Fibroblast of the aortic adventitia (primary cell): ENCODE measurements at regions not wholly inside any gene's neighbourhood (a gene's known extent, or its start where the extent isn't known, plus 50 kb on each side); places are given as distances from the start of the nearest gene placed in this dataset.

Source experiments
- DNase-seq: peaks from one replicate; pipeline ENCODE4 v3.0.0-alpha.2; 2010; ENCODE audit warnings: low read depth
- H3K4me3 ChIP-seq: 2 replicates; pipeline ENCODE4 v1.5.1; 2011; ENCODE audit warnings: low read depth, mild to moderate bottlenecking, control low read depth, low read length, moderate library complexity
- CTCF ChIP-seq: IDR thresholded peaks from 2 replicates; pipeline ENCODE4 v1.5.1; 2011; ENCODE audit warnings: mild to moderate bottlenecking, low read length, control low read depth, inconsistent platforms; ENCODE audit not compliant: insufficient read depth

- TF ChIP-seq CTCF, result no peak
- no peak overlapping the region for H3K4me3 ChIP-seq
- peak; percentile 30 for DNase-seq
These were observed 239.1 kb upstream of the ARHGAP20 start for GRCh38 chr11:110951037-110951949.

- peak; percentile 76 for DNase-seq
- TF ChIP-seq CTCF, result no peak
- H3K4me3 ChIP-seq, result no peak overlapping the region
These were observed 235.9 kb upstream of the ARHGAP20 start for GRCh38 chr11:110948112-110948511.

GRCh38 chr11:110947096-110947495 is 234.9 kb upstream of the ARHGAP20 start:
- no peak for DNase-seq
- no peak overlapping the region for H3K4me3 ChIP-seq
- TF ChIP-seq CTCF, result no peak

- no peak for DNase-seq
- no peak overlapping the region for H3K4me3 ChIP-seq
- TF ChIP-seq CTCF, result no peak
These were observed 227.2 kb upstream of the ARHGAP20 start for GRCh38 chr11:110939471-110939870.

- no peak for TF ChIP-seq CTCF
- H3K4me3 ChIP-seq, result no peak overlapping the region
- no peak for DNase-seq
These were observed 222.9 kb upstream of the ARHGAP20 start for GRCh38 chr11:110935018-110935640.

GRCh38 chr11:110929129-110929528 is 216.9 kb upstream of the ARHGAP20 start:
- DNase-seq, result no peak
- no peak for TF ChIP-seq CTCF

More at GRCh38 chr11:110929129-110929528, 216.9 kb upstream of the ARHGAP20 start:
- no peak overlapping the region for H3K4me3 ChIP-seq
